Caco-2 (cell line): ENCODE measurements at regions not wholly inside any gene's neighbourhood (a gene's known extent, or its start where the extent isn't known, plus 50 kb on each side); places are given as distances from the start of the nearest gene placed in this dataset.

Experiments
- BruUV-seq: library from RNA; stranded (reverse); fragments of 400-500 nt; replicated peaks from 2 replicates; lab custom pipeline; 2021; lab: Mats Ljungman, UMichigan
- CTCF ChIA-PET: fragments of 300-600 bp; sonication (Branson Sonifier 250); formaldehyde crosslinking; loops from one replicate; lab custom pipeline; 2022; ENCODE audit warnings: antibody characterized with exemption; lab: Charles Lee
- POLR2A ChIA-PET: fragments of 300-600 bp; sonication (Branson Sonifier 250); formaldehyde crosslinking; loops from one replicate; lab custom pipeline; 2022; ENCODE audit warnings: antibody characterized with exemption; lab: Charles Lee
- DNase-seq, 2 experiments: peaks; one replicate each; pipeline versions ENCODE4 v3.0.0 to v3.0.0-alpha.2; 2020 to 2022
- H3K27me3 ChIP-seq: replicated peaks from 2 replicates; pipeline ENCODE4 v1.6.0; 2011; ENCODE audit warnings: low read length; ENCODE audit not compliant: control insufficient read depth, insufficient read depth
- H3K36me3 ChIP-seq: 2 replicates; pipeline ENCODE4 v1.5.1; 2011; ENCODE audit warnings: low read length; ENCODE audit not compliant: control insufficient read depth, insufficient read depth
- H3K4me1 ChIP-seq: fragments of 250-450 bp; sonication (Bioruptor Pico); 2 replicates; pipeline ENCODE4 v1.5.1; 2020; ENCODE audit warnings: mild to moderate bottlenecking
- H3K4me3 ChIP-seq: 2 replicates; pipeline ENCODE4 v1.5.1; 2011; ENCODE audit warnings: low read depth, mild to moderate bottlenecking, control low read depth, low read length
- H3K9me3 ChIP-seq: fragments of 250-450 bp; sonication (Bioruptor Pico); 2 replicates; pipeline ENCODE4 v1.5.1; 2020; ENCODE audit warnings: mild to moderate bottlenecking, moderate library complexity
- H3K27ac Mint-ChIP-seq: one replicate; pipeline ENCODE4 v1.8.0; 2022; ENCODE audit warnings: mixed read lengths; ENCODE audit not compliant: unreplicated experiment
- H3K27me3 Mint-ChIP-seq: one replicate; pipeline ENCODE4 v1.8.0; 2022; ENCODE audit warnings: mixed read lengths; ENCODE audit not compliant: insufficient read depth, unreplicated experiment
- H3K36me3 Mint-ChIP-seq: one replicate; pipeline ENCODE4 v1.8.0; 2022; ENCODE audit warnings: mild to moderate bottlenecking, mixed read lengths; ENCODE audit not compliant: insufficient read depth, unreplicated experiment
- H3K4me1 Mint-ChIP-seq: one replicate; pipeline ENCODE4 v1.8.0; 2022; ENCODE audit warnings: low read depth, mixed read lengths; ENCODE audit not compliant: unreplicated experiment
- H3K4me3 Mint-ChIP-seq: one replicate; pipeline ENCODE4 v1.8.0; 2022; ENCODE audit warnings: mild to moderate bottlenecking, moderate library complexity, mixed read lengths; ENCODE audit not compliant: unreplicated experiment
- H3K9me3 Mint-ChIP-seq: one replicate; pipeline ENCODE4 v1.8.0; 2022; ENCODE audit warnings: mixed read lengths; ENCODE audit not compliant: unreplicated experiment
- intact Hi-C: fragments of 100-400 bp; cut with micrococcal nuclease; formaldehyde crosslinking; loops from one replicate; pipeline ENCODE4 v1.10.0; 2022; ENCODE audit not compliant: unreplicated experiment
- TF ChIP-seq, protein P1 (sequence below), 2 experiments: fragments of 200-600 bp in 1 of 2; IDR thresholded peaks; 1 replicate in 1 of 2; 2 replicates in 1 of 2; pipeline versions ENCODE4 v1.5.1 to v1.8.0; 2011 to 2022; ENCODE audit warnings: antibody characterized with exemption in 1 of 2, control low read depth in 1 of 2, inconsistent platforms in 1 of 2, low read depth in 1 of 2, low read length in 1 of 2, mild to moderate bottlenecking in 1 of 2, moderate library complexity in 1 of 2; ENCODE audit not compliant: insufficient read depth in 1 of 2, severe bottlenecking in 1 of 2, unreplicated experiment in 1 of 2

DNA sequence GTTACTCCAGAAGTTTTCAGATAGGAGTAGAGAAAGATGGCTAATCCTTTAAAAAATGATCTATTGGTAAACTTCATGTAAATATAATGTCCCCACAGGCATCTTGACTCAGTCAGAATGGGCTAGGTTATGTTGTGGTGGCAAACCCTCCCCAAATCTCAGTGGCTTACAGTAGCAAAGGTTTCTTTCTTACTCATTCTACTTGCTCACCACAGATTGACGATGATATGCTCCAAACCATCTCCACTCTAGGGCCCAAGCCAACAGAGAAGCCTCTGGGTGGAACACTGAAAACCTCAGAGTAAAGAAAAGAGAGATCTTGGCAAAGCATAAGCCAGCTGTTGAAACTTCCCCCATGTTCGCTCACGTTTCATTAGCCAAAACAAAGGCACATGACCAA is 146.4 kb downstream of the EMP1 start:
- no peaks in the 10 kb centered on the region for H3K36me3 Mint-ChIP-seq
- no peaks in the 10 kb centered on the region for H3K4me1 Mint-ChIP-seq
- ChIA-PET POLR2A (no interaction called here), CTCF (no interaction called here)
- intact Hi-C loops: no loop called here
- no peak overlapping the region for H3K4me3 Mint-ChIP-seq
- H3K27ac Mint-ChIP-seq: no peak overlapping the region
- no peaks in the 10 kb centered on the region for H3K4me1 ChIP-seq
- peaks cover 9% of the 10 kb centered on the region for H3K9me3 Mint-ChIP-seq
- no peaks in the 10 kb centered on the region for H3K9me3 ChIP-seq
- no peaks in the 10 kb centered on the region for H3K36me3 ChIP-seq
- no TSS peak for BruUV-seq
- H3K27me3 ChIP-seq: 0 out of 2 replicates have a peak, but pooled peaks cover 1% of the 10 kb centered on the region
- TF ChIP-seq, protein P1, sequence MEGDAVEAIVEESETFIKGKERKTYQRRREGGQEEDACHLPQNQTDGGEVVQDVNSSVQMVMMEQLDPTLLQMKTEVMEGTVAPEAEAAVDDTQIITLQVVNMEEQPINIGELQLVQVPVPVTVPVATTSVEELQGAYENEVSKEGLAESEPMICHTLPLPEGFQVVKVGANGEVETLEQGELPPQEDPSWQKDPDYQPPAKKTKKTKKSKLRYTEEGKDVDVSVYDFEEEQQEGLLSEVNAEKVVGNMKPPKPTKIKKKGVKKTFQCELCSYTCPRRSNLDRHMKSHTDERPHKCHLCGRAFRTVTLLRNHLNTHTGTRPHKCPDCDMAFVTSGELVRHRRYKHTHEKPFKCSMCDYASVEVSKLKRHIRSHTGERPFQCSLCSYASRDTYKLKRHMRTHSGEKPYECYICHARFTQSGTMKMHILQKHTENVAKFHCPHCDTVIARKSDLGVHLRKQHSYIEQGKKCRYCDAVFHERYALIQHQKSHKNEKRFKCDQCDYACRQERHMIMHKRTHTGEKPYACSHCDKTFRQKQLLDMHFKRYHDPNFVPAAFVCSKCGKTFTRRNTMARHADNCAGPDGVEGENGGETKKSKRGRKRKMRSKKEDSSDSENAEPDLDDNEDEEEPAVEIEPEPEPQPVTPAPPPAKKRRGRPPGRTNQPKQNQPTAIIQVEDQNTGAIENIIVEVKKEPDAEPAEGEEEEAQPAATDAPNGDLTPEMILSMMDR (IDR thresholded peaks at IDR 0.05; ENCODE audit: insufficient read depth in 1 of 2, low read depth in 1 of 2, low read length in 1 of 2, severe bottlenecking in 1 of 2, unreplicated experiment in 1 of 2): no peak
- peaks cover 18% of the 10 kb centered on the region for H3K27me3 Mint-ChIP-seq
- no peak for DNase-seq
- no peak overlapping the region for H3K4me3 ChIP-seq

DNA sequence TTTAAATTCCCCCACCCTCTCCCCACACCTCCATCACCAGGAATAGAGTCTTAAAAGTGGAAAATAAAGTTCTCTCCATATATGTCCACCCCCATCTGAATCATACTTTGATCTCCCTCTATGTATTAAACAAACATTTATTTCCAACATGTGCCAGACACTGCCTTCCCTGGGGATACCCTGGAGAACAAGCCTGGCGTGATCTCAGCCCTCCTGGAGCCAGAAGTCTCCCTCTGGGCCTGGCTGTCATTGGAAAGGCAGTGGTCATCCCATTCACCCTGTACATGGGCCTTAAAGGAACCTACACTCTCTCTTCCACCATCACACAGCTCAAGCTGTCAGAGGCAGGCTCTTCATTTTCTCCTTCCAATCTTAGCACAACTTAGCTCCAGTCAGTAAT is 143.6 kb downstream of the EMP1 start:
- Mint-ChIP-seq H3K4me3 (no peak overlapping the region), H3K36me3 (no peaks in the 10 kb centered on the region), H3K27me3 (peaks cover 15% of the 10 kb centered on the region), H3K27ac (no peak overlapping the region), H3K4me1 (no peaks in the 10 kb centered on the region), H3K9me3 (peaks cover 9% of the 10 kb centered on the region)
- intact Hi-C loops: no loop called here
- TF ChIP-seq, protein P1 (IDR thresholded peaks at IDR 0.05; ENCODE audit: insufficient read depth in 1 of 2, low read depth in 1 of 2, low read length in 1 of 2, severe bottlenecking in 1 of 2, unreplicated experiment in 1 of 2): no peak
- no peaks in the 10 kb centered on the region for H3K4me1 ChIP-seq
- no peaks in the 10 kb centered on the region for H3K27me3 ChIP-seq
- no TSS peak for BruUV-seq
- H3K9me3 ChIP-seq: no peaks in the 10 kb centered on the region
- no peaks in the 10 kb centered on the region for H3K36me3 ChIP-seq
- ChIA-PET CTCF (interaction anchor here (1.9 kb wide), 1 partner anchor 84 kb away, joined by 5 read pairs; no protein-coding TSS in a partner anchor), POLR2A (no interaction called here)
- DNase-seq: no peak
- no peak overlapping the region for H3K4me3 ChIP-seq

DNA sequence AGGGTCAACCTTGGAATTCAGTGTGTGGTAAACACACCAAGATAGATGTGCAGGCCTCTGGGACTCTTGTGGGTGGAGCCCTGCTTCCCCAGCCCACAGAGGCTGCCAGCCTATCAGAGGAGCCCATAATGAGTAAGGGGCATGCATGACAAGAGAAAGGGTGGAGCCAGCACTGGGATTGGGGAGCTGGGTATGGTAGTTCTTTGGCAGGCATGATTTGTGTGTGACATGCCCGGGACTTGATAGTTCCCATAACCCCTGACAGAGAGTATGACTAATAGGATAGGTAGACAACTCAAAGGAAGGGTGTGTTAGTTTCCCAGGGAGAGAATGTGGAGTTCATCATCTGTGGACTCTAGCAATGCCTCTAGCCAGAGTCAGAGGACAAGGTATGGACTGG is 143.0 kb downstream of the EMP1 start:
- H3K27ac Mint-ChIP-seq: no peak overlapping the region
- Histone ChIP-seq H3K4me3 (no peak overlapping the region), H3K27me3 (no peaks in the 10 kb centered on the region), H3K9me3 (no peaks in the 10 kb centered on the region), H3K36me3 (no peaks in the 10 kb centered on the region), H3K4me1 (no peaks in the 10 kb centered on the region)
- intact Hi-C loops: no loop called here
- no peaks in the 10 kb centered on the region for H3K4me1 Mint-ChIP-seq
- CTCF ChIA-PET: interaction anchor here (0.6 to 1.9 kb wide), 3 partner anchors 84 to 315 kb away, joined by 3 to 5 read pairs (median 5); no protein-coding TSS in a partner anchor
- no peaks in the 10 kb centered on the region for H3K36me3 Mint-ChIP-seq
- H3K4me3 Mint-ChIP-seq: no peak overlapping the region
- DNase-seq: peak; percentile 32 to 80
- POLR2A ChIA-PET: no interaction called here
- TF ChIP-seq, protein P1 (IDR thresholded peaks at IDR 0.05; ENCODE audit: insufficient read depth in 1 of 2, low read depth in 1 of 2, low read length in 1 of 2, severe bottlenecking in 1 of 2, unreplicated experiment in 1 of 2): no peak
- no TSS peak for BruUV-seq
- H3K27me3 Mint-ChIP-seq: peaks cover 13% of the 10 kb centered on the region
- peaks cover 9% of the 10 kb centered on the region for H3K9me3 Mint-ChIP-seq
